ENCODE measurements at regions not wholly inside any gene's neighbourhood (a gene's known extent, or its start where the extent isn't known, plus 50 kb on each side); places are given as distances from the start of the nearest gene placed in this dataset.
"Not testable (repeated sequence)": the region's sequence is repeated elsewhere in the genome, so short reads cannot be mapped to it uniquely, and the experiment has no call there.

- DNase-seq = not testable (repeated sequence)
These were observed 352.1 kb downstream of the SOX9 start for GRCh38 chr17:72472853-72473390.

GRCh38 chr17:72474243-72474642 is 353.4 kb downstream of the SOX9 start:
- no peak for DNase-seq

GRCh38 chr17:72474719-72475477 is 354.1 kb downstream of the SOX9 start:
- no peak for DNase-seq

- no peak for DNase-seq
These were observed 355.3 kb downstream of the SOX9 start for GRCh38 chr17:72476134-72476533.

- no peak for DNase-seq
These were observed 355.8 kb downstream of the SOX9 start for GRCh38 chr17:72476575-72476986.

- no peak for DNase-seq
These were observed 356.7 kb downstream of the SOX9 start for GRCh38 chr17:72477491-72477890.

- DNase-seq = no peak
These were observed 358.3 kb downstream of the SOX9 start for GRCh38 chr17:72479113-72479512.

- no peak for DNase-seq
These were observed 360.8 kb downstream of the SOX9 start for GRCh38 chr17:72481572-72481971.

GRCh38 chr17:72485596-72485995 is 364.8 kb downstream of the SOX9 start:
- no peak for DNase-seq

GRCh38 chr17:72486806-72487205 is 366.0 kb downstream of the SOX9 start:
- DNase-seq = no peak

GRCh38 chr17:72487731-72488494 is 367.1 kb downstream of the SOX9 start:
- DNase-seq = no peak

- no peak for DNase-seq
These were observed 367.9 kb downstream of the SOX9 start for GRCh38 chr17:72488555-72489271.

- DNase-seq = no peak
These were observed 368.4 kb downstream of the SOX9 start for GRCh38 chr17:72489272-72489641.

- no peak for DNase-seq
These were observed 370.3 kb downstream of the SOX9 start for GRCh38 chr17:72491102-72491501.

- no peak for DNase-seq
These were observed 371.7 kb downstream of the SOX9 start for GRCh38 chr17:72492494-72492893.

- no peak for DNase-seq
These were observed 372.1 kb downstream of the SOX9 start for GRCh38 chr17:72492941-72493340.

- no peak for DNase-seq
These were observed 373.7 kb downstream of the SOX9 start for GRCh38 chr17:72494566-72494965.

GRCh38 chr17:72496461-72496860 is 375.6 kb downstream of the SOX9 start:
- no peak for DNase-seq

GRCh38 chr17:72497915-72498314 is 377.1 kb downstream of the SOX9 start:
- no peak for DNase-seq

GRCh38 chr17:72498364-72499210 is 377.8 kb downstream of the SOX9 start:
- no peak for DNase-seq

- DNase-seq = no peak
These were observed 380.9 kb downstream of the SOX9 start for GRCh38 chr17:72501404-72502370.

Data from occipital lobe (tissue), 1 donor.